ENCODE measurements at regions not wholly inside any gene's neighbourhood (a gene's known extent, or its start where the extent isn't known, plus 50 kb on each side); places are given as distances from the start of the nearest gene placed in this dataset.

DNA sequence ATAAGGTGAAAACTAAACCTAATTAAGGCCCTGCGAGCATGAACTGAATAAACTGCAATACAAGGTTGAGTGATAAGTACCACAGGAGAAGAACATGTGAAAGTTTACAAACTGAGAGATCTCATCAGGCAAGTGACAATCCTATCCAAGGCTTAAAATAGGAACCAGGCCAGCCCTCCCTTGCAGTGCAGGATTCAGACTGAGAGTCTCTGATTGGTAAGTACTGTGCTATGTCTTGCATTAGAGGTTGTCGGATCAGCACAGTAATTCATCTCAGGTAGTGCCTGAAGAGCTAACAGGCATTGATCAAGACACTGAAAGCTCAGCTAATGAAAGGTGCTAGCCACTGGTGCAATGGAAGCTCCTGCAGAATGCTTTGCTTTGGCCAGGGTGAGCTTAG is 801.7 kb upstream of the ID2 start:
- TF ChIP-seq, protein P1, sequence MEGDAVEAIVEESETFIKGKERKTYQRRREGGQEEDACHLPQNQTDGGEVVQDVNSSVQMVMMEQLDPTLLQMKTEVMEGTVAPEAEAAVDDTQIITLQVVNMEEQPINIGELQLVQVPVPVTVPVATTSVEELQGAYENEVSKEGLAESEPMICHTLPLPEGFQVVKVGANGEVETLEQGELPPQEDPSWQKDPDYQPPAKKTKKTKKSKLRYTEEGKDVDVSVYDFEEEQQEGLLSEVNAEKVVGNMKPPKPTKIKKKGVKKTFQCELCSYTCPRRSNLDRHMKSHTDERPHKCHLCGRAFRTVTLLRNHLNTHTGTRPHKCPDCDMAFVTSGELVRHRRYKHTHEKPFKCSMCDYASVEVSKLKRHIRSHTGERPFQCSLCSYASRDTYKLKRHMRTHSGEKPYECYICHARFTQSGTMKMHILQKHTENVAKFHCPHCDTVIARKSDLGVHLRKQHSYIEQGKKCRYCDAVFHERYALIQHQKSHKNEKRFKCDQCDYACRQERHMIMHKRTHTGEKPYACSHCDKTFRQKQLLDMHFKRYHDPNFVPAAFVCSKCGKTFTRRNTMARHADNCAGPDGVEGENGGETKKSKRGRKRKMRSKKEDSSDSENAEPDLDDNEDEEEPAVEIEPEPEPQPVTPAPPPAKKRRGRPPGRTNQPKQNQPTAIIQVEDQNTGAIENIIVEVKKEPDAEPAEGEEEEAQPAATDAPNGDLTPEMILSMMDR (IDR thresholded peaks at IDR 0.05 in 2 of 3, conservative IDR thresholded peaks at IDR 0.05 in 1 of 3; ENCODE audit: borderline replicate concordance in 1 of 3, insufficient read depth in 1 of 3, low read depth in 2 of 3, low read length in 2 of 3), result no peak
- no peak for TF ChIP-seq POLR2AphosphoS5 (IDR thresholded peaks at IDR 0.05; ENCODE audit: low read depth, low read length)
- TF ChIP-seq, protein P2, sequence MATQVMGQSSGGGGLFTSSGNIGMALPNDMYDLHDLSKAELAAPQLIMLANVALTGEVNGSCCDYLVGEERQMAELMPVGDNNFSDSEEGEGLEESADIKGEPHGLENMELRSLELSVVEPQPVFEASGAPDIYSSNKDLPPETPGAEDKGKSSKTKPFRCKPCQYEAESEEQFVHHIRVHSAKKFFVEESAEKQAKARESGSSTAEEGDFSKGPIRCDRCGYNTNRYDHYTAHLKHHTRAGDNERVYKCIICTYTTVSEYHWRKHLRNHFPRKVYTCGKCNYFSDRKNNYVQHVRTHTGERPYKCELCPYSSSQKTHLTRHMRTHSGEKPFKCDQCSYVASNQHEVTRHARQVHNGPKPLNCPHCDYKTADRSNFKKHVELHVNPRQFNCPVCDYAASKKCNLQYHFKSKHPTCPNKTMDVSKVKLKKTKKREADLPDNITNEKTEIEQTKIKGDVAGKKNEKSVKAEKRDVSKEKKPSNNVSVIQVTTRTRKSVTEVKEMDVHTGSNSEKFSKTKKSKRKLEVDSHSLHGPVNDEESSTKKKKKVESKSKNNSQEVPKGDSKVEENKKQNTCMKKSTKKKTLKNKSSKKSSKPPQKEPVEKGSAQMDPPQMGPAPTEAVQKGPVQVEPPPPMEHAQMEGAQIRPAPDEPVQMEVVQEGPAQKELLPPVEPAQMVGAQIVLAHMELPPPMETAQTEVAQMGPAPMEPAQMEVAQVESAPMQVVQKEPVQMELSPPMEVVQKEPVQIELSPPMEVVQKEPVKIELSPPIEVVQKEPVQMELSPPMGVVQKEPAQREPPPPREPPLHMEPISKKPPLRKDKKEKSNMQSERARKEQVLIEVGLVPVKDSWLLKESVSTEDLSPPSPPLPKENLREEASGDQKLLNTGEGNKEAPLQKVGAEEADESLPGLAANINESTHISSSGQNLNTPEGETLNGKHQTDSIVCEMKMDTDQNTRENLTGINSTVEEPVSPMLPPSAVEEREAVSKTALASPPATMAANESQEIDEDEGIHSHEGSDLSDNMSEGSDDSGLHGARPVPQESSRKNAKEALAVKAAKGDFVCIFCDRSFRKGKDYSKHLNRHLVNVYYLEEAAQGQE (IDR thresholded peaks at IDR 0.05; ENCODE audit: low read depth), result no peak
- no peak for TF ChIP-seq CEBPB (IDR thresholded peaks at IDR 0.05; ENCODE audit: low read depth)
- no peak for TF ChIP-seq YY1 (IDR thresholded peaks at IDR 0.05; ENCODE audit: extremely low read depth, insufficient replicate concordance, low read depth, low read length)
- TF ChIP-seq SIN3A (IDR thresholded peaks at IDR 0.05; ENCODE audit: low read depth), result no peak
- no peak for TF ChIP-seq SP1 (IDR thresholded peaks at IDR 0.05; ENCODE audit: low read depth)
- no peak for TF ChIP-seq JUND (IDR thresholded peaks at IDR 0.05)
- TF ChIP-seq, protein P3, sequence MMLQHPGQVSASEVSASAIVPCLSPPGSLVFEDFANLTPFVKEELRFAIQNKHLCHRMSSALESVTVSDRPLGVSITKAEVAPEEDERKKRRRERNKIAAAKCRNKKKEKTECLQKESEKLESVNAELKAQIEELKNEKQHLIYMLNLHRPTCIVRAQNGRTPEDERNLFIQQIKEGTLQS (IDR thresholded peaks at IDR 0.05), result no peak
- no peak for TF ChIP-seq FOSL1 (IDR thresholded peaks at IDR 0.05; ENCODE audit: low read depth)
- TF ChIP-seq EGR1 (IDR thresholded peaks at IDR 0.05; ENCODE audit: low read depth), result no peak
- no peak for TF ChIP-seq ZNF274 (IDR thresholded peaks at IDR 0.05; ENCODE audit: low read depth, low read length)
- TF ChIP-seq CBX3 (IDR thresholded peaks at IDR 0.05; ENCODE audit: low read depth), result no peak
- TF ChIP-seq, protein P4, sequence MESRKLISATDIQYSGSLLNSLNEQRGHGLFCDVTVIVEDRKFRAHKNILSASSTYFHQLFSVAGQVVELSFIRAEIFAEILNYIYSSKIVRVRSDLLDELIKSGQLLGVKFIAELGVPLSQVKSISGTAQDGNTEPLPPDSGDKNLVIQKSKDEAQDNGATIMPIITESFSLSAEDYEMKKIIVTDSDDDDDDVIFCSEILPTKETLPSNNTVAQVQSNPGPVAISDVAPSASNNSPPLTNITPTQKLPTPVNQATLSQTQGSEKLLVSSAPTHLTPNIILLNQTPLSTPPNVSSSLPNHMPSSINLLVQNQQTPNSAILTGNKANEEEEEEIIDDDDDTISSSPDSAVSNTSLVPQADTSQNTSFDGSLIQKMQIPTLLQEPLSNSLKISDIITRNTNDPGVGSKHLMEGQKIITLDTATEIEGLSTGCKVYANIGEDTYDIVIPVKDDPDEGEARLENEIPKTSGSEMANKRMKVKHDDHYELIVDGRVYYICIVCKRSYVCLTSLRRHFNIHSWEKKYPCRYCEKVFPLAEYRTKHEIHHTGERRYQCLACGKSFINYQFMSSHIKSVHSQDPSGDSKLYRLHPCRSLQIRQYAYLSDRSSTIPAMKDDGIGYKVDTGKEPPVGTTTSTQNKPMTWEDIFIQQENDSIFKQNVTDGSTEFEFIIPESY (IDR thresholded peaks at IDR 0.05; ENCODE audit: extremely low read depth, insufficient replicate concordance, low read length), result no peak
- TF ChIP-seq ELF1 (IDR thresholded peaks at IDR 0.05; ENCODE audit: borderline replicate concordance, low read depth), result no peak
- no peak for TF ChIP-seq EZH2 (IDR thresholded peaks at IDR 0.05)
- TF ChIP-seq SRF (IDR thresholded peaks at IDR 0.05; ENCODE audit: low read depth), result no peak
- TF ChIP-seq RAD21 (IDR thresholded peaks at IDR 0.05; ENCODE audit: low read depth), result no peak
- TF ChIP-seq, protein P5, sequence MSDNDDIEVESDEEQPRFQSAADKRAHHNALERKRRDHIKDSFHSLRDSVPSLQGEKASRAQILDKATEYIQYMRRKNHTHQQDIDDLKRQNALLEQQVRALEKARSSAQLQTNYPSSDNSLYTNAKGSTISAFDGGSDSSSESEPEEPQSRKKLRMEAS (IDR thresholded peaks at IDR 0.05), result no peak
- H3K79me2 ChIP-seq (ENCODE audit: insufficient read depth, low read length), result no peaks in the 10 kb centered on the region
- no peak overlapping the region for H2AFZ ChIP-seq (ENCODE audit: low read depth, low read length, poor library complexity, severe bottlenecking)
- no peak for ATAC-seq
- peaks cover 16% of the 10 kb centered on the region for H3K27me3 ChIP-seq (ENCODE audit: insufficient read depth, low read length)
- no peak overlapping the region for H3K4me2 ChIP-seq (ENCODE audit: low read length)
- H4K20me1 ChIP-seq (ENCODE audit: insufficient read depth), result no peaks in the 10 kb centered on the region
- no peaks in the 10 kb centered on the region for H3K9me3 ChIP-seq (ENCODE audit: control insufficient read depth in 1 of 2, insufficient read depth in 1 of 2, low read depth in 1 of 2, low read length in 2 of 2)
- RAD21 ChIA-PET (ENCODE audit: low non-redundant PET in 1 of 2, low total read pairs in 2 of 2, uncharacterized antibody in 2 of 2, unreplicated experiment in 2 of 2), result no interaction called here
- H3K27ac ChIP-seq (ENCODE audit: low read depth, low read length), result no peak overlapping the region
- DNase-seq (ENCODE audit: low read depth, low spot score), result no peak
- H3K36me3 ChIP-seq (ENCODE audit: control insufficient read depth in 1 of 2, insufficient read depth in 2 of 2, low read length in 2 of 2), result no peaks in the 10 kb centered on the region
- CTCF ChIA-PET, result no interaction called here
- H3K9me2 ChIP-seq (ENCODE audit: insufficient read depth), result no peaks in the 10 kb centered on the region
- POLR2A ChIA-PET, result no interaction called here
- BruUV-seq (replicated peaks), result no TSS peak
- no peaks in the 10 kb centered on the region for H3K4me1 ChIP-seq (ENCODE audit: control insufficient read depth in 1 of 2, insufficient read depth in 2 of 2, low read length in 2 of 2)
- intact Hi-C loops (cut with micrococcal nuclease), result no loop called here
- no peak overlapping the region for H3K4me3 ChIP-seq (replicated peaks in 1 of 2; ENCODE audit: low read depth in 1 of 2, low read length in 2 of 2)
- H3K9ac ChIP-seq (ENCODE audit: low read length), result no peak overlapping the region
